Dendritic cell treated with granulocyte-macrophage colony-stimulating factor and Interleukin-4, amounts not matched to agents 40 ng/mL and 50 ng/mL, for 4 days (primary cell): ENCODE measurements at regions not wholly inside any gene's neighbourhood (a gene's known extent, or its start where the extent isn't known, plus 50 kb on each side); places are given as distances from the start of the nearest gene placed in this dataset.

ENCODE experiments used
- H3K27ac Mint-ChIP-seq: one replicate; pipeline ENCODE4 v1.8.0; 2022; ENCODE audit warnings: mild to moderate bottlenecking, mixed read lengths
- H3K27me3 Mint-ChIP-seq: one replicate; pipeline ENCODE4 v1.8.0; 2022; ENCODE audit warnings: mild to moderate bottlenecking, mixed read lengths
- H3K36me3 Mint-ChIP-seq: one replicate; pipeline ENCODE4 v1.8.0; 2022; ENCODE audit warnings: low read depth, mixed read lengths
- H3K4me1 Mint-ChIP-seq: one replicate; pipeline ENCODE4 v1.8.0; 2022; ENCODE audit warnings: low read depth, mixed read lengths
- H3K4me3 Mint-ChIP-seq: one replicate; pipeline ENCODE4 v1.8.0; 2022; ENCODE audit warnings: mild to moderate bottlenecking, moderate library complexity, mixed read lengths
- H3K9me3 Mint-ChIP-seq: one replicate; pipeline ENCODE4 v1.8.0; 2022; ENCODE audit warnings: mixed read lengths
- intact Hi-C: fragments of 100-400 bp; cut with micrococcal nuclease; formaldehyde crosslinking; loops from one replicate; pipeline ENCODE4 v1.15.0; 2022

- peaks cover 10% of the 10 kb centered on the region for H3K4me1 Mint-ChIP-seq
- H3K4me3 Mint-ChIP-seq, result no peak overlapping the region
- no peaks in the 10 kb centered on the region for H3K36me3 Mint-ChIP-seq
- intact Hi-C loops, result no loop called here
- H3K9me3 Mint-ChIP-seq, result no peaks in the 10 kb centered on the region
- H3K27ac Mint-ChIP-seq, result no peak overlapping the region
- no peaks in the 10 kb centered on the region for H3K27me3 Mint-ChIP-seq
Measured at GRCh38 chr12:92582893-92583292, 119.9 kb upstream of the PLEKHG7 start.

- no peak overlapping the region for H3K27ac Mint-ChIP-seq
- no peaks in the 10 kb centered on the region for H3K27me3 Mint-ChIP-seq
Measured at GRCh38 chr12:92582475-92582874, 120.3 kb upstream of the PLEKHG7 start.

GRCh38 chr12:92581604-92582003, 121.2 kb upstream of the PLEKHG7 start:
- H3K27ac Mint-ChIP-seq, result no peak overlapping the region

More at GRCh38 chr12:92582475-92582874, 120.3 kb upstream of the PLEKHG7 start:
- H3K36me3 Mint-ChIP-seq, result no peaks in the 10 kb centered on the region
- H3K4me3 Mint-ChIP-seq, result no peak overlapping the region
- H3K9me3 Mint-ChIP-seq, result no peaks in the 10 kb centered on the region
- H3K4me1 Mint-ChIP-seq, result peaks cover 10% of the 10 kb centered on the region
- intact Hi-C loops, result no loop called here

GRCh38 chr12:92574911-92575570, 127.7 kb upstream of the PLEKHG7 start:
- no peaks in the 10 kb centered on the region for H3K9me3 Mint-ChIP-seq
- no peaks in the 10 kb centered on the region for H3K36me3 Mint-ChIP-seq
- H3K27me3 Mint-ChIP-seq, result no peaks in the 10 kb centered on the region
- peaks cover 19% of the 10 kb centered on the region for H3K4me1 Mint-ChIP-seq
- no peak overlapping the region for H3K27ac Mint-ChIP-seq
- no peak overlapping the region for H3K4me3 Mint-ChIP-seq
- intact Hi-C loops, result loop anchor here (5.0 to 10.0 kb wide), 2 partner anchors 1000 to 1193 kb away; no protein-coding TSS in a partner anchor

More at GRCh38 chr12:92581604-92582003, 121.2 kb upstream of the PLEKHG7 start:
- H3K4me3 Mint-ChIP-seq, result no peak overlapping the region
- H3K27me3 Mint-ChIP-seq, result no peaks in the 10 kb centered on the region
- H3K36me3 Mint-ChIP-seq, result no peaks in the 10 kb centered on the region
- peaks cover 10% of the 10 kb centered on the region for H3K4me1 Mint-ChIP-seq
- intact Hi-C loops, result no loop called here
- no peaks in the 10 kb centered on the region for H3K9me3 Mint-ChIP-seq

GRCh38 chr12:92574051-92574783, 128.6 kb upstream of the PLEKHG7 start:
- H3K4me3 Mint-ChIP-seq, result no peak overlapping the region
- H3K9me3 Mint-ChIP-seq, result no peaks in the 10 kb centered on the region
- H3K27ac Mint-ChIP-seq, result no peak overlapping the region
- intact Hi-C loops, result loop anchor here (5.0 to 10.0 kb wide), 2 partner anchors 999 to 1192 kb away; no protein-coding TSS in a partner anchor
- H3K4me1 Mint-ChIP-seq, result peaks cover 19% of the 10 kb centered on the region
- H3K36me3 Mint-ChIP-seq, result no peaks in the 10 kb centered on the region
- no peaks in the 10 kb centered on the region for H3K27me3 Mint-ChIP-seq

GRCh38 chr12:92573104-92573503, 129.7 kb upstream of the PLEKHG7 start:
- H3K9me3 Mint-ChIP-seq, result no peaks in the 10 kb centered on the region
- intact Hi-C loops, result loop anchor here (5.0 to 10.0 kb wide), 2 partner anchors 998 to 1191 kb away; no protein-coding TSS in a partner anchor
- H3K4me1 Mint-ChIP-seq, result peaks cover 19% of the 10 kb centered on the region
- no peaks in the 10 kb centered on the region for H3K36me3 Mint-ChIP-seq
- H3K27ac Mint-ChIP-seq, result no peak overlapping the region
- no peak overlapping the region for H3K4me3 Mint-ChIP-seq
- no peaks in the 10 kb centered on the region for H3K27me3 Mint-ChIP-seq

GRCh38 chr12:92571844-92572543, 130.8 kb upstream of the PLEKHG7 start:
- no peak overlapping the region for H3K4me3 Mint-ChIP-seq
- H3K36me3 Mint-ChIP-seq, result no peaks in the 10 kb centered on the region
- no peaks in the 10 kb centered on the region for H3K9me3 Mint-ChIP-seq
- H3K27me3 Mint-ChIP-seq, result no peaks in the 10 kb centered on the region
- intact Hi-C loops, result loop anchor here (2.0 to 10.0 kb wide), 4 partner anchors 425 to 1190 kb away; no protein-coding TSS in a partner anchor
- no peak overlapping the region for H3K27ac Mint-ChIP-seq
- H3K4me1 Mint-ChIP-seq, result peaks cover 19% of the 10 kb centered on the region

GRCh38 chr12:92571169-92571568, 131.6 kb upstream of the PLEKHG7 start:
- H3K4me1 Mint-ChIP-seq, result peaks cover 19% of the 10 kb centered on the region
- H3K27ac Mint-ChIP-seq, result no peak overlapping the region
- no peaks in the 10 kb centered on the region for H3K36me3 Mint-ChIP-seq
- no peak overlapping the region for H3K4me3 Mint-ChIP-seq
- no peaks in the 10 kb centered on the region for H3K9me3 Mint-ChIP-seq
- intact Hi-C loops, result loop anchor here (2.0 to 10.0 kb wide), 4 partner anchors 424 to 1189 kb away; no protein-coding TSS in a partner anchor
- no peaks in the 10 kb centered on the region for H3K27me3 Mint-ChIP-seq

GRCh38 chr12:92570056-92570753, 132.6 kb upstream of the PLEKHG7 start:
- Mint-ChIP-seq H3K27me3 (no peaks in the 10 kb centered on the region), H3K4me3 (no peak overlapping the region), H3K27ac (no peak overlapping the region), H3K9me3 (no peaks in the 10 kb centered on the region), H3K36me3 (no peaks in the 10 kb centered on the region), H3K4me1 (peaks cover 17% of the 10 kb centered on the region)
- intact Hi-C loops, result loop anchor here (2.0 to 10.0 kb wide), 4 partner anchors 423 to 1188 kb away; no protein-coding TSS in a partner anchor

GRCh38 chr12:92568691-92569090, 134.1 kb upstream of the PLEKHG7 start:
- Mint-ChIP-seq H3K4me1 (peaks cover 2% of the 10 kb centered on the region), H3K9me3 (no peaks in the 10 kb centered on the region), H3K4me3 (no peak overlapping the region), H3K36me3 (no peaks in the 10 kb centered on the region), H3K27me3 (no peaks in the 10 kb centered on the region), H3K27ac (no peak overlapping the region)
- intact Hi-C loops, result loop anchor here (2.0 to 10.0 kb wide), 2 partner anchors 66 to 144 kb away; no protein-coding TSS in a partner anchor

- Mint-ChIP-seq H3K4me1 (no peaks in the 10 kb centered on the region), H3K27ac (no peak overlapping the region)
Measured at GRCh38 chr12:92566448-92567019, 136.3 kb upstream of the PLEKHG7 start.

GRCh38 chr12:92563819-92564218, 139.0 kb upstream of the PLEKHG7 start:
- H3K4me3 Mint-ChIP-seq, result no peak overlapping the region
- H3K4me1 Mint-ChIP-seq, result no peaks in the 10 kb centered on the region
- H3K27me3 Mint-ChIP-seq, result no peaks in the 10 kb centered on the region
- intact Hi-C loops, result loop anchor here (10.0 kb wide), 1 partner anchor 139 kb away; no protein-coding TSS in a partner anchor
- H3K27ac Mint-ChIP-seq, result no peak overlapping the region
- H3K36me3 Mint-ChIP-seq, result no peaks in the 10 kb centered on the region
- H3K9me3 Mint-ChIP-seq, result no peaks in the 10 kb centered on the region

More at GRCh38 chr12:92566448-92567019, 136.3 kb upstream of the PLEKHG7 start:
- Mint-ChIP-seq H3K9me3 (no peaks in the 10 kb centered on the region), H3K4me3 (no peak overlapping the region), H3K36me3 (no peaks in the 10 kb centered on the region), H3K27me3 (no peaks in the 10 kb centered on the region)
- intact Hi-C loops, result loop anchor here (10.0 kb wide), 1 partner anchor 142 kb away; no protein-coding TSS in a partner anchor
